Stomach (tissue), 4 donors: ENCODE measurements at regions not wholly inside any gene's neighbourhood (a gene's known extent, or its start where the extent isn't known, plus 50 kb on each side); places are given as distances from the start of the nearest gene placed in this dataset.

Source experiments
- CTCF ChIP-seq, 7 experiments: fragments of 450-650 bp in 4 of 7; fragments of 200-600 bp in 3 of 7; sonication (generic) in 3 of 7; IDR thresholded peaks; one replicate each; pipeline ENCODE4 v1.5.1; 2016 to 2019; ENCODE audit warnings: antibody characterized with exemption in 7 of 7, control low read depth in 2 of 7, mild to moderate bottlenecking in 1 of 7
- EP300 ChIP-seq: sonication (generic); formaldehyde crosslinking; IDR thresholded peaks from one replicate; pipeline ENCODE4 v1.6.1; 2017; ENCODE audit warnings: antibody characterized with exemption
- POLR2A ChIP-seq, 4 donors: fragments of 450-650 bp; IDR thresholded peaks; one replicate each; pipeline ENCODE4 v1.6.1; 2016; ENCODE audit warnings: antibody characterized with exemption in 4 of 4, control low read depth in 2 of 4, mild to moderate bottlenecking in 1 of 4, moderate library complexity in 1 of 4
- POLR2AphosphoS5 ChIP-seq, 3 donors: sonication (generic); formaldehyde crosslinking; IDR thresholded peaks; one replicate each; pipeline ENCODE4 v1.6.1; 2016; ENCODE audit warnings: antibody characterized with exemption in 3 of 3

GRCh38 chr20:50270569-50270968, 79.9 kb downstream of the CEBPB start:
- TF ChIP-seq CTCF (IDR thresholded peaks at IDR 0.05) (no peak), POLR2AphosphoS5 (IDR thresholded peaks at IDR 0.05) (peak in 1 of 3 donors; percentile 13), EP300 (no peak), POLR2A (IDR thresholded peaks at IDR 0.05) (no peak)
